Stimulated activated CD4-positive, alpha-beta T cell treated with anti-CD3 and anti-CD28 coated beads, Interleukin-2, amount 100 ng/mL, for 24 hours (primary cell): ENCODE measurements at regions not wholly inside any gene's neighbourhood (a gene's known extent, or its start where the extent isn't known, plus 50 kb on each side); places are given as distances from the start of the nearest gene placed in this dataset.
"Not testable (repeated sequence)": the region's sequence is repeated elsewhere in the genome, so short reads cannot be mapped to it uniquely, and the experiment has no call there.

ENCODE experiments used
- DNase-seq, 2 donors: peaks; one replicate each; pipeline ENCODE4 v3.0.0-alpha.2; 2020

DNA sequence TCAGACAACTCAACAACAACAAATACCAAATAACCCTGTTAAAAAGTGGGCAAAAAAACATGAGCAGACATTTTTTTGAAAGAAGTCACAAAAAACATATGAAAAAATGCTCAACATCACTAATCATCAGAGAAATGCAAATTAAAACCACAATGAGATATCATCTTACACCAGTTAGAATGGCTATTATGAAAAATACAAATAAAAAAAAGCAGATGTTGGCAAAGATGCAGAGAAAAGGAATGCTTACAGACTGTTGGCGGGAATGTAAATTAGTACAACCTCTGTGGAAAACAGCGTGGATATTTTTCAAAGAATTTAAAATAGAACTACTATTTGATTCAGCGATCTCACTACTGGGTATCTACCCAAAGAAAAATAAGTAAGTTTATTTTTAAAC, 114.0 kb downstream of the SLC38A4 start:
- DNase-seq = no peak

DNA sequence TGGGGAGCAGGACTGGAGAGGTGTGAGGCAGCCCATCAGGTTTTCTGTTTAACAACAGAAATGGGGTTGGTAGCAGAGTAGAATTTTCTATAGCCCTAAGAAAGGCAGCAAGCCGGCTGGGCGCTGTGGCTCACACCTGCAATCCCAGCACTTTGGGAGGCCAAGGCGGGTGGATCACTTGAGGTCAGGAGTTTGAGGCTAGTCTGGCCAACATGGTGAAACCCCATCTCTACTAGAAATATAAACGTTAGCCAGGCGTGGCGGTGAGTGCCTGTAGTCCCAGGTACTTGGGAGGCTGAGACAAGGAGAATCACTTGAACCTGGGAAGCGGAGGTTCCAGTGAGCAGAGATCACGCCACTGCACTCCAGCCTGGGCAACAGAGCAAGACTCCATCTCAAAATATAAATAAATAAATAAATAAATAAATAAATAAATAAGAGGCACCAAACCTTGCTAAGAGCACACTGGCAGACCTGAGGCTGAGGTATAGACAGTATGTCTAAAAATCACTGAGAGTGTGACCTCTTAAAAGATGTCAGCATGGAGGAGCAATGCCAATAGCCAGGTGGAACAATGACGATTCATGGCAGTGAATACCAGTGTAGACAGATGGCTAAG, 115.6 kb downstream of the SLC38A4 start:
- DNase-seq = no peak

DNA sequence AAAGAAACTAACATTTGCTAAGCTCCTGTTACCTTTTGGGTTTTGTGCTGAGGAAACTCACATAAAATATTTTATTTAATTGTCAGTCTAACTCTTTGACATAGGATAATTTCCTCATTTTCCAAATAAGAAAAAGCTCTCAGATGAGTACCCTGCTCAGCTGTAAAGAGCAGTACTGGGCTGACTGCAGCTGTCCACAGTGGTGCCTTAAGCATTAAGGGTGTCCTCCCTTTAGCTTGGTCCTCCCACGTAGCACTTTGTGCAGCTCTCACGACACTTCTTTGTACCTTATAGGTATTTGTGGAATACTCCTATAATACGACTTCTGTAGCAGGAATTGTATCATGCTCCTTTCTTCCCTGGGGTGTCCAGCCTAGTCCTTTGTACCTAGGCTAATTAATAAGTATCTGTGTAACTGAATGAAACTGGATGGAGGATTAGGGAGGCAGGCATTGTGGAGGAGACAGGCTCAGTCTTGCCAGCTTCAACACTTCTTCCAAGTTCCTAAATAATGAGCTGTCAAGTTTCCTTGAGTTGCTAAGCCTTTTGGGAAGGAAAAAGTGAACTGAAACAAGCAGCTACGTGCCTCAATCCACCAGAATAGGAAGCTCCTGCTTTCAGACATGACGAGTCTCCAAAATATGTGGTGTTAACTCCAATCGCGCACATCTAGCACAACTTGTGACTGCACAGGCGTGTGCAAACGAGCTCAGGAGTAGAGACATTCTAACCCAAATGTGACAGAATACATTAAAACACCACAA, 123.0 kb downstream of the SLC38A4 start:
- DNase-seq = no peak

DNA sequence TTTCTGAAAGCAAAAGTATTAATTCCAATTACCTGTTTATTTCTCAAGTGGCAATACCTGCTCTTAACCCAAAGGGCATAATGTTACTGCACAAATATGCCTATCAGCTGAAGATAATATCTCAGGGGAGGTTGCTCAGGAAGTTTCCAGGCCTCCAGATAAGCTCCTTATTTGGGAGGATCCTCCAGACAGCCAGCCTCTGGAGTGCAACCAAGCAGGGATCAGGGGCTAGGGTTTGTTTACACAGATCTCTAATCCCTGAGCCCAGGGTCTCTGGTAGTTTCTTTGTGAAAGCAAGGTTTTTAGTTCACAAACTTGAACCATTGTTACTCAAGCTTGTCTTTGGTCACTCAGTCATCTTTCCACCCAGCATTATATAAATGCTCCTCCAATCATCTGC, 124.4 kb downstream of the SLC38A4 start:
- no peak for DNase-seq

DNA sequence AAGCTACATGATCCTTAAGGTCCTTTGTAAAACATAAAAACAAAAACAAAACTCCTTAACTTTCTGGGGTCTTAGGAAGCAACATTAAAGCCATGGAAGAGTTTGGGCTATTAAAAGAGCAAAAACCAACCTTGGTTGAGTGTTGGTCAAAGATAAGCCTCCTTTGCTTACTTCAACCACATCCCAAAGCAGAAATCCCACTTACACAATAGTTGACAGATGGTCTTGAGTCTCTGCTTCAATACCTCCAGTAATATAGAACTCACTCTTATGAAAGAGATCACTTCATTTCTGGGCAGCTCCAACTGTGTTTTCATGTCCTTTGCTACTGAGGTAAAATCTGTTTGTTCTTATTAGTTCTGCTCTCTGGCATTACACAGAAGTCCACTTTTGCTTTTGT, 125.8 kb downstream of the SLC38A4 start:
- no peak for DNase-seq

DNA sequence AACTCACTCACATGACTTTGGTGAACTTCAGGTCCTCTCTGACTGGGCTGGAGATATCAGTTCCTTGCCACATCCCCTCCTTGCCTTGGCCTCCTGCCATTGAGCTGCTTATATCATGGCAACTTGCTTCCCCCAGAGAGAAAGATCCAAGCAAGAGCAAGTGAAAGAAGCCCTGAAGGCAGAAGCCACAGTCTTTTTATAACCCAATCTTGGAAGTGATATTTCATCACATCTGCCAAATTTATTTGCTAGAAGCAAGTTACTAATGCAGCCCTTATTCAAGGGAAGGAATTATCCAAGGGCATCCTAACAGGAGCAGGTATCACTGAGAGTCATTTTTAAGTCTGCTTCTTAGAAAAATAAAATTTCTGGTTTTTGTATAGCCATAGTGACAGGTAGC, 127.8 kb downstream of the SLC38A4 start:
- DNase-seq = no peak

DNA sequence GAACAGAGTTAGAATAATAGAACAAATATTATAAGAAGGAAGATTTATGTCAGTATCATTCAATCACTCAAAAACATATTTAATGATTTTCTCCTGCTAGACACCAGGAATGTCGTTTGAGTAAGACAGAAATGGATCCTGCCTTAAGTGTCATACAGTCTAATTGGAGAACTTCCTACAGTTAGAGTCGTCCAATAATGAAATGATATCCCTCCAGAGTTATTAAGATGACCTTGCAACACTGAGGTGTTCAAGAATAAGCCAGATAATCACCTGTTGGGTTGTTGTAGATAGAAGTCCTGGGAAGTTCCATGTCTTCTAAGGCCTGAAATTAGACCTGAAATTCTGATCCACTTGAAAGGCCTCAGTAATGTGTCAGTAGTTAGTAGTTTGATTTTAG, 132.3 kb downstream of the SLC38A4 start:
- DNase-seq = no peak

DNA sequence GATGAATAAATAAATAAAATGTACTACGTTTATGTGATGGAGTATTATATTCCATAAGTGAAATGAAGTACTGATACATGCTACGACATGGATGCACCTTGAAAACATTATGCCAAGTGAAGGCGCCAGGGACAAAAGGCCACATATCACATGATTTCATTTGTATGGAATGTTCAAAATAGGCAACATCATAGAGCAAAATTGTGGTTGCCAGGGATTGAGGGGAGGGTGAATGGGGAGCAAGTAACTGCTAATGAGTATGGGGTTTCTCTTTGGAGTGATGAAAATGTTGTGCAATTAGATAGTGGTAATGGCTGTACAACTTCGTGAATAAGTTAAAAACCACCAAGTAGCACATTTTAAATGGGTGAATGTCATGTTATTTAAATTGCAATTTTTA, 132.8 kb downstream of the SLC38A4 start:
- no peak for DNase-seq

DNA sequence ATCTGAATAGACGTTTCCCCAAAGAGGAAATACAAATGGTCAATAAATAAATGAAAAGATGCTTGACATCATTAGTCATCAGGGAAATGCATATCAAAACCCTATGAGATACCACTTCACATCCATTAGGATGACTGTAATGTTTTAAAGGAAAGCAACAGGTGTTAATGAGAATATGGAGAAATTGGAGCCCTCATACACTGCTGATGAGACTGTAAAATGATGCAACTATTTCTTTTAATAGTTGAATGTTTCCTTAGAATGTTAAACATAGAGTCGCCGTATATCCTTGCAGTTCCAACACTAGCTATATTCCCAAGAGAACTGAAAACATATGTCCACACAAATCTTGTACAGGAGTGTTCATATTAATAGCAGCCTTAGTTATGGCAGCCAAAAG, 133.2 kb downstream of the SLC38A4 start:
- DNase-seq = no peak

DNA sequence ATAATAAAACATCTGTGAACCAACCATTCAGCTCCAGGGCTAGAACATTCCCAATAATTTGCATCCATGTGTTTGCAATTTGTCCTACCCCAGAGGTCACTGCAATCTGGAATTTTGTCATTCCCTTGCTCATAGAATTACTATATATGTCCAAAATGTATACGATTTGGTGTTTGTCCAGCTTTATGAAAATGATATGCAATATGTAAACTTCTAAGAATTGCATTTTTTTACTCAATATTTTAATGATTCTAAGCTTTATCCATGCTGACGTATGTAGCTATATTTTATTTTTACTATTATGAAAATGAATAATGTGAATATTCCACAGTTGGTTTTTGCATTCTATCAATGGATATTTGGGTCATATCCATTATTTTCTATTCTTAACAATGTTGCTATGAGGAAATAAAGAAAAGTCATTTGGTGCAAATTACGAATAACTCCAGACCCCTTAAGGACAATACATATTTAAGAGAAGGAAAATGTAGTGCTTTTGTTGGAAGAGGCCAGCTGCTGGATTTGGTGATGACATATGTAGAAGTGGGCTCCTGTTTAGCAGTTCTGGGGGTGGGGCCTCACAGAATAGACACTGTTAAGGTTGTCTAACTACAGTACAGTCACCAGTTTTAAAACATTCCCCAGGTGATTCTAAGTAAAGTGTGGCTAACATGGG, 139.4 kb downstream of the SLC38A4 start:
- no peak for DNase-seq

DNA sequence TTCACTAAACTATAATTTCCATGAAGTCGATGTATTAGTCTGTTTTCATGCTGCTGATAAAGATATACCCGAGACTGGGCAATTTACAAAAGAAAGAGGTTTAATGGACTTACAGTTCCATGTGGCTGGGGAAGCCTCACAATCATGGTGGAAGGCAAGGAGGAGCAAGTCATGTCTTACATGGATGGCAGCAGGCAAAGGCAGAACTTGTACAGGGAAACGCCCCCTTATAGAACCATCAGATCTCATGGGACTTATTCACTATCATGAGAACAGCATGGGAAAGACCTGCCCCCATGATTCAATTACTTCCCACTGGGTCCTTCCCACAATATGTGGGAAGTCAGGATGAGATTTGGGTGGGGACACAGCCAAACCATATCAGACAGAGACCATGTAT, 141.6 kb downstream of the SLC38A4 start:
- not testable (repeated sequence) for DNase-seq

DNA sequence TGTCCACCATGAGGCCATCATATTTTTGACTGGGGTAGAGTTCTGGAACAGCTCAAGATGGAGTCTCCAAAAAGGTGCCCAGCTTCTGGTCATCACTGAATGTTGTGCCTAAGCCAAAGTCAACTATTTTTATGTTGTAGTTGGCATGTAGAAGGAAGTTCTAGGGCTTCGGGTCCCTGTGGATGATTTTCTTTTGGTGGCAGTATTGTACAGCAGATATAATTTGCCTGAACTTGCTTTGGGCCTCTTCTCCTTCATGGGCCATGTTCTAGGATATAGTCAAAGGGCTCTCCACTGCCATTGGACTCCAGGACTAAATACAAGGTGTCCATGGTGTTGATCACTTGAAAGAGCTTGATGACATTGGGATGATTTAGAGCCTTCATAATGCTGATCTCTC, 143.6 kb downstream of the SLC38A4 start:
- no peak for DNase-seq

DNA sequence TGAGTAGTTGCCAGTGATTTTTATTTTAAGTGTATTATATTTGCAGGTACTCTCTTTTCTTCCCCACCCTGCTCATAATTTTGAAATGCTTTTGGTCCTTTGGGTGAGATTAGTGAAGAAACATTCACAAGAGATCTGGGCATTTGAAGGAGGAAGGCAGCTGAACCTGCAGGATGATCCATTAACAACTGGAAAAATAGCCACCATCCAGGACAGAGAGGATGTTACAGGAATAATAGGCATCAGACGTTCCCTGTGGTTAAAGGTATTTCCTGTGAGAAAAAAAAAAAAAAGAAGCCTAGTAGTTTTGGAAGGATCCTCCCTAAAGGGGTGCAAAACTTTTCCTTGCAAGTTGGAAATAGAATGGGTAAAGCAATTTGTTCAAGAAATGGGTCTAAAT, 145.3 kb downstream of the SLC38A4 start:
- no peak for DNase-seq

DNA sequence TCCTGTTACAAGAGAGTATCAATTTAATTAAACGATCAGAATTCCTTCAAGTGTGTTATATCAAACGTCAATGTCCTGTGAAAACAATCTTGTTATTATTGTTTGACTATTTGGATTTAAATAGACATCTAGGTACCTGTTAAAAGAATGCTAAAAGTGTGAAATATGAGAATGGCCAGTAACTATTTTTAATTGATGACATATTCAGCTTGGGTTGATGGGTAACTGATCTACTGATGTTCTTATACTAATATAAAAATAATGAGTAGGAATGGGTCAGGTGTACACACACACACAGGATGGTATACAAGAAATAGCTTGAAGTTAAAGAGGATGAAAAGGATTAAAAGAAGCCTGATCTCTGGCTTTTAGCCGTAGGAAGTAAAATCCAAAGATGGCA, 146.0 kb downstream of the SLC38A4 start:
- DNase-seq = no peak

DNA sequence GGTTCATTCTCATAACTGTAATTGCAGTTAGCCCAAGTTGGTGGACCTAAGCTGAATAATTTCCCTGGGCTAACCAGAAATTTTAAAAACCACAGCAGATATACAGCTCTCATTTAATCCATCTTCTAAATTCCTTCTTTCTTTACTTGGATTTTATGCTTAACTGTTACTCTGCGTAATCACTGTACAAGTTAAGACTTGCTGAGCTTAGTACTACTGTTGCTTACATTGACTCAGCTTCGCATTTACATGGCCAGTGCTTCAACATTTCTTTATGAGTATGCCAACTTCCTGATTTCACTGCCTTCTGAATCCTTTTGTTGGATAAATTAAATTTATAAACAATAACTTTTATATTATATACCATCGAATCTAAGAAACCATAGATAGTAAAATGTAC, 147.4 kb downstream of the SLC38A4 start:
- no peak for DNase-seq

DNA sequence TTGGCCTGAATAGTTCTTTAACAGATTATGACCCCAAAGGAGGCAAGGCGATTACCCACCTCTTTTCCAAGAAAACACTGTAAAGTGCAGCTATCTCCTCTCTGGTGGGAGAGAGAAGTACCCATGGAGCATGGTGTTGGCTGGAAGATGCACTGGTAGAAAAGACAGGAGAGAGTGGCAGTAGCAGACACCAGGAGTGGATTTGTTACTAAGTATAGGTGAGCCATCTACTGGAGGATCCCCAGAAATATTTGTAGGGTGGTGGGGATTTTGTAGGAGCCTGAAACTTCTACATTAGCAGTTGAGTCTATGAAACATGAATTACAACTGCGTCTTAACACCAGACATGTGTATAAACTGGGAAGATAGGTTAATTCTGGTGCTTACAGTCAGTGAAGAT, 148.0 kb downstream of the SLC38A4 start:
- DNase-seq = no peak

DNA sequence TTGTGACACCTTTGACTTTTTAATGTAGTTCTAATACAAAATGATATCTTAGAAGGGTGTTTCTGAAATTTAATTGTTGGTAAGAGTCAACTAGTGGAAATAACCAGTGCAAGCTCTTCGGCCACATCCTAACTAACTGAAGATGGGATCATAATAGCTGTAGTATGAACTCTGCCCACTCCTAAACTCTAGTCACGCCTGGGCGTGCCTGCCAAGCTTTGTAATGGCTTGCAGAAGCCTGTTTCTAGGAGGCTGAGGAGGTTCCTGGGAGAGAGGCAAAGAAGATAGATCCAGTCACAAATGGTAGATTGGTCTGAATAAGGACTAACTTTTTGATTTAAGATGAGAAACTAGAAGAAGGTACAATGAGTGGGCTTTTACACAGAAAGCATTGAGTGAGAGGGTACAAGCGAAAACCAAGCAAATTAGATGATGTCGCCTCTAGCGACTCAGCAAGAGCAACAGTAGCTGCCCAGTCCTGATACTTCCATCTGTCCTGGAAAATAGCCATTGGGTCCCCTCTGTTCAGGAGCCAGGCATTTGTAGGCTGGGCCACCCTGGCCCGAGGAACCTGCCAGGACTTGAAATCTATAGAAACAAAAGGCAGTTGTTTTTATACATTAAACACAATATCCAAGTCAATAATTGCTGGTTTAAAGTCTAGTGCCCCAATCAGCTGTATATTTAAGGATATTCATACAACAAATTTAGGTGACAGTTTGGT, 148.8 kb downstream of the SLC38A4 start:
- DNase-seq = no peak

DNA sequence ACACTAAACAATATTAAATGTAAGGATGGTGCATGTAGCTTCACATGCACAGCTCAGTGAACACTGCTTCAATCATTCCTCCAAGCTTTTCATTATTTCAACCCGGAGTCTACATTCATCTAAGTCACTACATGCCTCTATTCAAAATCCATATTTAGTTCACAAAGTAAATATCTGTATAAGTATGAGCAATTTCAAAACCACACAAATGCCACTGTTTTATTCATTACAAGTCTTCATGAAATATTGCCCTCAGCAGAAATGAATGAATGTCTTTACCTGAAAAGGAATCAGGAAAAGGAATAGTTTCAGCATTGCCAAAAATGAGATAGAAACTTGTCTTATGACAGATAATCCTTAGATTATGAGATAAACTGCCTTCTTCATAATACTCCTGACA, 149.4 kb downstream of the SLC38A4 start:
- no peak for DNase-seq

DNA sequence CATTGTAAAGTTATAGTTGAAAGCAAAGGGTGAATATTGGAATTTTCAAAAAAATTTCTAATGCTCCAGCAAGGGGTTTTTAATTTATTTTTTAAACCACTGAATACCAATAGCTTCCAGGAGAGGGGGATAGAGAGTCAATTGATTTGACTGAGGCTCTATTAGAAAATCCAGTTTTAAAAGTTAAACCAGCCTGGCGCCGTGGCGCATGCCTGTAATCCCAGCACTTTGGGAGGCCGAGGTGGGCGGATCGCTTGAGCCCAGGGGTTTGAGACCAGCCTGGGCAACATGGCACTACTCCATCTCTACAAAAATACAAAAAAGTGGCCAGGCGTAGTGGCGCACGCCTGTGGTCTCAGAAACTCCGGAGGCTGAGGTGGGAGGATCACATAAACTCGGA, 150.1 kb downstream of the SLC38A4 start:
- no peak for DNase-seq

DNA sequence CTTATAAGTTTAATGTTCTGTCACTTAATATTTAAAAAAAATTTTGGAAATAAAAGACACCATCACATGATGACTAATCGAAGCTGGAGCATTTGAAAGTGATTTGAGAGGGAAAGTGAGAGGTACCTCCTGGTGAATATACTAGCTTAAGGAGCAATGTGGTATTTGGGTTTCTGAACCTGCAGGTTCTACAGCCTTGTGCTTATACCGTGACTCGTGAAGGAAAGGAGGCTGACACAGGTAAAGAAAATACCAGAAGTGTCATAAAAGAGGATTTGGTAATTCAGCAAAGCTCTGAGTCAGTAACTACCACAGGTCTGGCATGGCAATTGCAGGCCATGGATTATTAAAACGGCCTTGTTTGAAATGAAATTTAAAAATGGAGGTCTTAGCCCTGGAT, 151.0 kb downstream of the SLC38A4 start:
- no peak for DNase-seq

DNA sequence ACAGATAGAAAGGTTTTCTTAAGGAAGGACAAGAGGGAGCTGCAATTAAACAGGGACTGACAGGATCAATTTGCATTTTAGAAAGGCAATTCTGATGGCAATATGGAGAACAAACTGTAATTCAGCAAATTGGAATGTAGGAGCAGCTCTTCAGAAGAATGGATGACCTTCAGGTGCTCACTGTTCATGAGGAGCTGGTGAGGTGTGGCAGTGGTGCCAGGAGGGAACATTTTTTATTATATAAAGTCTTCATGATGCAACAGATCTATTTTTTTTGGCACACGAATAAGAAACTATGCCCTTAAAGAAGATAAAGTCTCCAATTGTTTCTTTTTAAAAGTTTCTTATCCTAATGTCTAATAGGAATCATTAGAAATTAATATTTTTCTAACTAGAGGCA, 151.7 kb downstream of the SLC38A4 start:
- DNase-seq = no peak

DNA sequence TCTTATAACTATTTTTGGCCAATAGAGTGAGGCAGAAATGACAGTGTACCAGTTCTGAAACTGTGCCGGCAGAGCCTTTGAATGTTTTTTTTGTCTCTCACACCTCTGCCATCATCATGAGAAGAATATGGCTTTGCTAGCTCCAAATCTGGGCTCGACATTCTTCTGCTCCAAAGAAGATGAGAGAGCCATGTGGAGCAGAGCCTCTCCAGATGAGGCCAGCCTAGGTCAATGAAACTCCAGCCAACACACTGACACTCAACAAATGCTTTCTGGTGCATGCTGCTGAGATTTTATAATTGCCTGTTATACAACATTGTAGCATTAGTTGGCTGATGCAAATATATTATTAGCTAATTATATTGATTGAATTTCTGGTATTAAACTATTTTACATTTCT, 154.7 kb downstream of the SLC38A4 start:
- DNase-seq = no peak

DNA sequence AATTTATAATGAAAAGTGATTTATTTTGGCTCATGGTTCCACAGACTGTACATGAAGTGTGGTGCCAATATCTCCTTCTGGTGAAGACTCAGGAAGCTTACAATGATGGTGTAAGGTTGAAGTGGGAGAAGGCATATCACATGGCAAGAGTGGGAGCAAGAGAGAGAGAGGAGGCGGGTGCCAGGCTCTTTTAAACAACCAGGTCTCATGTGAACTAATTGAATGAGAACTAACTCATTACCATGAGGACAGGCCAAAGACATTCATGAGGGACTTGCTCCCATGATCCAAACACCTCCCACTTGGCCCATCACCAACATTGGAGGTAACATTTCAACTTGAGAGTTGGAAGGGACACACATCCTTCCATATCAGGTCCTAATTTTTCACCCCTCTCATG, 155.2 kb downstream of the SLC38A4 start:
- no peak for DNase-seq

DNA sequence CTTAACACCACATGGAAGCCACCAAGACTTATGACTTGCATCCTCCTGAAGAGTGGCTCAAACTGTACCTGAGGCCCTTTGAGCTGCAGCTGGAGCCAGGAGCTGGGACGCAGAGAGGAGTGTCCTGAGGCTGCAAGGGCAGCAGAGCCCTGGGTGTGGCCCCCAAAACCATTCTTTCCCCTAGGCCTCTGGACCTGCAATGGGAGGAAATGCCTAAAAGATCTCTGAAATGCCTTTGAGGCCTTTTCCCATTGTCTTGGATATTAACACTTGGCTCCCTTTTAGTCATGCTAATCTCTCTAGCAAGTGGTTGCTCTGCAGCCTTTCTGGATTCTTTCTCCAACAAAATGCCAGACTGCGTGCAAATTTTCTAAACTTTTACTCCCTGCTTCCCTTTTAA, 156.1 kb downstream of the SLC38A4 start:
- DNase-seq = no peak
